H1 (cell line): ENCODE measurements at regions not wholly inside any gene's neighbourhood (a gene's known extent, or its start where the extent isn't known, plus 50 kb on each side); places are given as distances from the start of the nearest gene placed in this dataset.

Experiments used
- ATF3 ChIP-seq: IDR thresholded peaks from 2 replicates; pipeline ENCODE4 v1.6.1; 2011; ENCODE audit warnings: low read depth, mild to moderate bottlenecking, low read length; ENCODE audit not compliant: insufficient read depth
- FOSL1 ChIP-seq: IDR thresholded peaks from 2 replicates; pipeline ENCODE4 v1.6.1; 2011; ENCODE audit warnings: mild to moderate bottlenecking, low read depth, low read length, moderate library complexity; ENCODE audit not compliant: insufficient read depth
- TAF1 ChIP-seq: IDR thresholded peaks from 2 replicates; pipeline ENCODE4 v1.6.1; 2011; ENCODE audit warnings: mild to moderate bottlenecking, low read depth, low read length
- TF ChIP-seq, protein P1 (sequence below): IDR thresholded peaks from 2 replicates; pipeline ENCODE4 v1.6.1; 2012; ENCODE audit warnings: low read length, inconsistent platforms

DNA sequence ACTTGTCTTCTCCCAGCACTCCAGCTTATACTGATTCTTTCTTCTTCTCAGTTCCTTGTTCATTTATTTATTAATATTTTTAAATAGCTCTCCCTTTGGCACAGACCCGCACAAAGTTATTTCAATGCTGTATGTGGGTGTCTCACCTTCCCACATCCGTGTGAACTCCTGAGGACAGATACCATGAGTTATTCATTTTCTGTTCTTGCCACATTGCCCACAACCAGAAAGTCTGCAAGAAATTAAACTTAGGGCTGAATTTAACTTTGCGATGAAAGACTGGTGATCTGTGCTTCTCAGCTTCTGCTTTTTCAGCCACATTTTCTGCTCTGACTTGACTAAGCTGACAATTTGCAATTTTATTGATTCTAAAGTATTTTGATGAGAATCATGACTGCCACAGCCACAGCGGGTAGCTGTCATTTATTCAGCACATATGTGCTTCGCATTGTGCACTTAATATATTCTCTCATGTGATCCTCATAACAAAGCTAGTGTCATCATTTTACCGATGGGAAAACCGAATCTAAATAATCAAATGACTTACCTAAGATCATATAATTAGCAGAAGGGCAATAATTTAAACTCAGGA, 569.8 kb downstream of the EDEM1 start (continued):
- TF ChIP-seq, protein P1, sequence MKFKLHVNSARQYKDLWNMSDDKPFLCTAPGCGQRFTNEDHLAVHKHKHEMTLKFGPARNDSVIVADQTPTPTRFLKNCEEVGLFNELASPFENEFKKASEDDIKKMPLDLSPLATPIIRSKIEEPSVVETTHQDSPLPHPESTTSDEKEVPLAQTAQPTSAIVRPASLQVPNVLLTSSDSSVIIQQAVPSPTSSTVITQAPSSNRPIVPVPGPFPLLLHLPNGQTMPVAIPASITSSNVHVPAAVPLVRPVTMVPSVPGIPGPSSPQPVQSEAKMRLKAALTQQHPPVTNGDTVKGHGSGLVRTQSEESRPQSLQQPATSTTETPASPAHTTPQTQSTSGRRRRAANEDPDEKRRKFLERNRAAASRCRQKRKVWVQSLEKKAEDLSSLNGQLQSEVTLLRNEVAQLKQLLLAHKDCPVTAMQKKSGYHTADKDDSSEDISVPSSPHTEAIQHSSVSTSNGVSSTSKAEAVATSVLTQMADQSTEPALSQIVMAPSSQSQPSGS, result no peak
- TF ChIP-seq FOSL1 (no peak), TAF1 (no peak), ATF3 (no peak)
